IMR-90 (cell line): ENCODE measurements at regions not wholly inside any gene's neighbourhood (a gene's known extent, or its start where the extent isn't known, plus 50 kb on each side); places are given as distances from the start of the nearest gene placed in this dataset.

Experiments used
- ATAC-seq: fragments of 200-7000 bp; cut with Tn5 transposase; 2 replicates; pipeline ENCODE4 v1.9.1; 2020; ENCODE audit warnings: low read depth, mild to moderate bottlenecking, moderate library complexity
- BruUV-seq: library from RNA; stranded (reverse); fragments of 400-500 nt; replicated peaks from 2 replicates; lab custom pipeline; 2021; lab: Mats Ljungman, UMichigan
- CTCF ChIA-PET: fragments of 300-600 bp; formaldehyde crosslinking; extraction: SDS; loops from one replicate; lab custom pipeline; 2021; ENCODE audit warnings: antibody characterized with exemption; lab: Yijun Ruan, JAX
- POLR2A ChIA-PET: fragments of 300-600 bp; sonication (Branson Sonifier 250); formaldehyde crosslinking; loops from one replicate; lab custom pipeline; 2022; ENCODE audit warnings: antibody characterized with exemption; ENCODE audit not compliant: unreplicated experiment; lab: Charles Lee
- DNase-seq: peaks from one replicate; pipeline ENCODE4 v3.0.0; 2013
- H2AFZ ChIP-seq: replicated peaks from 2 replicates; pipeline ENCODE3; 2013; ENCODE audit warnings: low read length, mild to moderate bottlenecking; ENCODE audit not compliant: poor library complexity
- H2AK5ac ChIP-seq: 2 replicates; pipeline ENCODE4 v1.6.1; 2013; ENCODE audit warnings: low read depth, low read length, inconsistent platforms
- H2AK9ac ChIP-seq: replicated peaks from 2 replicates; pipeline ENCODE3; 2013; ENCODE audit warnings: mild to moderate bottlenecking, low read depth, low read length, moderate library complexity; ENCODE audit not compliant: poor library complexity
- H2BK120ac ChIP-seq: 2 replicates; pipeline ENCODE4 v1.6.1; 2013; ENCODE audit warnings: low read depth, low read length, inconsistent platforms
- H2BK15ac ChIP-seq: 3 replicates; pipeline ENCODE4 v1.6.1; 2013; ENCODE audit warnings: low read depth, low read length, inconsistent platforms
- H2BK20ac ChIP-seq: 2 replicates; pipeline ENCODE4 v1.6.1; 2013; ENCODE audit warnings: low read depth, mild to moderate bottlenecking, inconsistent platforms, low read length, moderate library complexity
- H2BK5ac ChIP-seq: 2 replicates; pipeline ENCODE4 v1.6.1; 2013; ENCODE audit warnings: mild to moderate bottlenecking, low read depth, low read length, inconsistent platforms; ENCODE audit not compliant: poor library complexity, severe bottlenecking
- H3K14ac ChIP-seq: replicated peaks from 2 replicates; pipeline ENCODE4 v1.6.1; 2013; ENCODE audit warnings: low read depth, low read length, inconsistent platforms
- H3K18ac ChIP-seq: 2 replicates; pipeline ENCODE4 v1.6.1; 2013; ENCODE audit warnings: low read depth, low read length, control low read depth
- H3K23ac ChIP-seq: 2 replicates; pipeline ENCODE4 v1.6.1; 2013; ENCODE audit warnings: low read depth, low read length, inconsistent platforms
- H3K27ac ChIP-seq: 2 replicates; pipeline ENCODE4 v1.5.1; 2013; ENCODE audit warnings: mild to moderate bottlenecking, control low read depth, low read length; ENCODE audit not compliant: insufficient read depth
- H3K27me3 ChIP-seq: 2 replicates; pipeline ENCODE4 v1.6.1; 2013; ENCODE audit warnings: low read length; ENCODE audit not compliant: control insufficient read depth, insufficient read depth
- H3K36me3 ChIP-seq: 2 replicates; pipeline ENCODE4 v1.6.1; 2013; ENCODE audit warnings: low read length, mixed read lengths; ENCODE audit not compliant: control insufficient read depth, insufficient read depth
- H3K4ac ChIP-seq: 2 replicates; pipeline ENCODE4 v1.6.1; 2013; ENCODE audit warnings: low read depth, low read length, inconsistent platforms
- H3K4me1 ChIP-seq: 2 replicates; pipeline ENCODE4 v1.6.1; 2013; ENCODE audit warnings: low read length, mixed read lengths; ENCODE audit not compliant: control insufficient read depth, insufficient read depth
- H3K4me2 ChIP-seq: 2 replicates; pipeline ENCODE4 v1.6.1; 2013; ENCODE audit warnings: low read depth, mild to moderate bottlenecking, control low read depth, low read length, moderate library complexity
- H3K4me3 ChIP-seq: 2 replicates; pipeline ENCODE4 v1.5.1; 2013; ENCODE audit warnings: low read depth, mild to moderate bottlenecking, control low read depth, low read length, moderate library complexity; ENCODE audit not compliant: insufficient read depth
- H3K56ac ChIP-seq: 2 replicates; pipeline ENCODE4 v1.6.1; 2013; ENCODE audit warnings: low read length, inconsistent platforms; ENCODE audit not compliant: insufficient read depth; ENCODE audit errors: extremely low read depth
- H3K79me1 ChIP-seq, 2 experiments: 2 replicates each; pipeline ENCODE4 v1.6.1; 2013; ENCODE audit warnings: low read length in 2 of 2, inconsistent platforms in 1 of 2, low read depth in 1 of 2
- H3K9ac ChIP-seq: 2 replicates; pipeline ENCODE4 v1.6.1; 2013; ENCODE audit warnings: low read depth, low read length, control low read depth
- H3K9me1 ChIP-seq: 2 replicates; pipeline ENCODE4 v1.6.1; 2013; ENCODE audit warnings: low read length, inconsistent platforms; ENCODE audit not compliant: insufficient read depth
- H3K9me3 ChIP-seq: 2 replicates; pipeline ENCODE4 v1.6.1; 2013; ENCODE audit warnings: low read length; ENCODE audit not compliant: control insufficient read depth, insufficient read depth
- H4K20me1 ChIP-seq: 2 replicates; pipeline ENCODE4 v1.6.1; 2013; ENCODE audit warnings: low read length, inconsistent platforms; ENCODE audit not compliant: insufficient read depth
- H4K5ac ChIP-seq: 2 replicates; pipeline ENCODE4 v1.6.1; 2013; ENCODE audit warnings: mild to moderate bottlenecking, low read depth, low read length, control low read depth
- H4K8ac ChIP-seq, 2 experiments: 2 replicates each; pipeline ENCODE4 v1.6.1; 2013; ENCODE audit warnings: low read depth in 2 of 2, low read length in 2 of 2, control low read depth in 1 of 2, inconsistent platforms in 1 of 2
- H4K91ac ChIP-seq: 2 replicates; pipeline ENCODE4 v1.6.1; 2013; ENCODE audit warnings: low read depth, low read length, inconsistent platforms; ENCODE audit not compliant: insufficient read depth
- CEBPB ChIP-seq: IDR thresholded peaks from 2 replicates; pipeline ENCODE4 v1.6.1; 2012; ENCODE audit warnings: low read depth, low read length, improper control_type of control experiment
- CHD1 ChIP-seq: IDR thresholded peaks from 2 replicates; pipeline ENCODE4 v1.6.1; 2012; ENCODE audit warnings: low read depth, low read length, improper control_type of control experiment
- ELK1 ChIP-seq: fragments of 150-350 bp; IDR thresholded peaks from 2 replicates; pipeline ENCODE4 v1.6.1; 2016; ENCODE audit warnings: low read depth, mild to moderate bottlenecking, low read length, moderate library complexity, borderline replicate concordance
- MAFK ChIP-seq: IDR thresholded peaks from 2 replicates; pipeline ENCODE4 v1.6.1; 2012; ENCODE audit warnings: low read depth, low read length, improper control_type of control experiment
- MXI1 ChIP-seq: IDR thresholded peaks from 2 replicates; pipeline ENCODE4 v1.6.1; 2012; ENCODE audit warnings: low read depth, mild to moderate bottlenecking, low read length, moderate library complexity, borderline replicate concordance
- RAD21 ChIP-seq: IDR thresholded peaks from 2 replicates; pipeline ENCODE4 v1.6.1; 2012; ENCODE audit warnings: low read length, improper control_type of control experiment
- RCOR1 ChIP-seq: IDR thresholded peaks from 2 replicates; pipeline ENCODE4 v1.6.1; 2012; ENCODE audit warnings: mild to moderate bottlenecking, low read length, improper control_type of control experiment; ENCODE audit not compliant: insufficient replicate concordance
- SMC3 ChIP-seq: fragments of 150-350 bp; IDR thresholded peaks from 2 replicates; pipeline ENCODE4 v1.6.1; 2016; ENCODE audit warnings: low read depth, mild to moderate bottlenecking, antibody characterized with exemption, low read length, moderate library complexity
- USF2 ChIP-seq: fragments of 150-350 bp; IDR thresholded peaks from 2 replicates; pipeline ENCODE4 v1.6.1; 2017; ENCODE audit warnings: mild to moderate bottlenecking, antibody characterized with exemption, low read length, low read depth
- WGBS, 2 experiments: methylation state at CpG; one replicate each; pipeline versions ENCODE4 v1.1.5 to v1.1.7; 2013; ENCODE audit warnings: missing lambda C conversion rate in 2 of 2; ENCODE audit not compliant: insufficient read length in 1 of 2; ENCODE audit errors: extremely low coverage in 2 of 2; 5-methylcytosine and 5-hydroxymethylcytosine counted together
- dilution Hi-C: fragments of 300-500 bp; cut with HindIII; formaldehyde crosslinking; loops from one replicate; pipeline ENCODE4 v1.14.3; 2018; ENCODE audit warnings: low sequenced_read_pairs; ENCODE audit not compliant: unreplicated experiment
- in situ Hi-C: fragments of 300-500 bp; cut with MboI; formaldehyde crosslinking; loops from 3 replicates; pipeline ENCODE4 v1.14.3; 2019; ENCODE audit warnings: low sequenced_read_pairs, inconsistent platforms, mixed read lengths
- intact Hi-C: fragments of 100-400 bp; cut with micrococcal nuclease; formaldehyde crosslinking; loops from 2 replicates; pipeline ENCODE4 v1.10.0; 2022

- no peak overlapping the region for H4K8ac ChIP-seq
- ATAC-seq (no peak), DNase-seq (no peak)
- H2BK20ac ChIP-seq = no peak overlapping the region
- H2BK15ac ChIP-seq = no peak overlapping the region
- H3K9me1 ChIP-seq = no peaks in the 10 kb centered on the region
- no peak overlapping the region for H2BK5ac ChIP-seq
- dilution Hi-C loops (no loop called here), in situ Hi-C loops (no loop called here), intact Hi-C loops (no loop called here)
- H2BK120ac ChIP-seq = no peak overlapping the region
- no peak overlapping the region for H3K14ac ChIP-seq
- no peak overlapping the region for H3K23ac ChIP-seq
- H3K18ac ChIP-seq = no peak overlapping the region
- no peak overlapping the region for H2AFZ ChIP-seq
- H2AK9ac ChIP-seq = no peak overlapping the region
- no peak overlapping the region for H4K91ac ChIP-seq
- H3K4me3 ChIP-seq = no peak overlapping the region
- TF ChIP-seq CEBPB = no peak
- TF ChIP-seq USF2 = no peak
- no peak for TF ChIP-seq MAFK
- no peak for TF ChIP-seq MXI1
- TF ChIP-seq RCOR1 = no peak
- no peak for TF ChIP-seq CHD1
- TF ChIP-seq ELK1 = no peak
- no peak for TF ChIP-seq RAD21
- TF ChIP-seq SMC3 = no peak
- no peaks in the 10 kb centered on the region for H3K79me1 ChIP-seq
- ChIA-PET POLR2A (no interaction called here), CTCF (no interaction called here)
- no peak overlapping the region for H4K5ac ChIP-seq
- BruUV-seq = no TSS peak
- no peaks in the 10 kb centered on the region for H3K36me3 ChIP-seq
- no peak overlapping the region for H3K56ac ChIP-seq
- no CpG with 5 or more reads among the region's 4 CpGs for WGBS, 2 experiments
- no peaks in the 10 kb centered on the region for H3K27me3 ChIP-seq
- no peak overlapping the region for H3K4ac ChIP-seq
- H3K4me1 ChIP-seq = no peaks in the 10 kb centered on the region
- H3K9ac ChIP-seq = no peak overlapping the region
- no peak overlapping the region for H3K4me2 ChIP-seq
- H2AK5ac ChIP-seq = no peak overlapping the region
- H4K20me1 ChIP-seq = no peaks in the 10 kb centered on the region
- peaks cover 15% of the 10 kb centered on the region for H3K9me3 ChIP-seq
- H3K27ac ChIP-seq = no peak overlapping the region
These were observed 504.6 kb downstream of the ALG10 start for GRCh38 chr12:34526946-34527345.
